HG03460 (cell line): ENCODE measurements at regions not wholly inside any gene's neighbourhood (a gene's known extent, or its start where the extent isn't known, plus 50 kb on each side); places are given as distances from the start of the nearest gene placed in this dataset.
"Not testable (repeated sequence)": the region's sequence is repeated elsewhere in the genome, so short reads cannot be mapped to it uniquely, and the experiment has no call there.

Experiments used
- ATAC-seq: cut with Tn5 transposase; IDR thresholded peaks from one replicate; pipeline ENCODE4 v1.9.1; 2021; ENCODE audit not compliant: unreplicated experiment

GRCh38 chrX:87924619-87925018 lies 407.0 kb downstream of the KLHL4 start:
- ATAC-seq, result no peak

- ATAC-seq, result no peak
Observed at GRCh38 chrX:87941841-87942240, 424.2 kb downstream of the KLHL4 start.

GRCh38 chrX:87961471-87961870 lies 443.9 kb downstream of the KLHL4 start:
- ATAC-seq, result no peak

GRCh38 chrX:87968118-87968517 lies 450.5 kb downstream of the KLHL4 start:
- ATAC-seq, result no peak

GRCh38 chrX:87972121-87972520 lies 454.5 kb downstream of the KLHL4 start:
- not testable (repeated sequence) for ATAC-seq

- ATAC-seq, result no peak
Observed at GRCh38 chrX:87975365-87975764, 457.8 kb downstream of the KLHL4 start.

GRCh38 chrX:88007873-88008272 lies 490.3 kb downstream of the KLHL4 start:
- ATAC-seq, result not testable (repeated sequence)

- no peak for ATAC-seq
Observed at GRCh38 chrX:88024022-88024421, 506.4 kb downstream of the KLHL4 start.

GRCh38 chrX:88072339-88073030 lies 554.9 kb downstream of the KLHL4 start:
- no peak for ATAC-seq

GRCh38 chrX:88101968-88102367 lies 584.4 kb downstream of the KLHL4 start:
- no peak for ATAC-seq

GRCh38 chrX:88135735-88136134 lies 611.3 kb upstream of the CPXCR1 start:
- no peak for ATAC-seq

- no peak for ATAC-seq
Observed at GRCh38 chrX:88136328-88136727, 610.7 kb upstream of the CPXCR1 start.

- no peak for ATAC-seq
Observed at GRCh38 chrX:88146577-88146976, 600.4 kb upstream of the CPXCR1 start.

- no peak for ATAC-seq
Observed at GRCh38 chrX:88170553-88170952, 576.5 kb upstream of the CPXCR1 start.

- not testable (repeated sequence) for ATAC-seq
Observed at GRCh38 chrX:88173932-88174440, 573.0 kb upstream of the CPXCR1 start.

GRCh38 chrX:88202149-88202548 lies 544.9 kb upstream of the CPXCR1 start:
- no peak for ATAC-seq

GRCh38 chrX:88244066-88244465 lies 503.0 kb upstream of the CPXCR1 start:
- no peak for ATAC-seq

- ATAC-seq, result no peak
Observed at GRCh38 chrX:88284844-88285243, 462.2 kb upstream of the CPXCR1 start.

- ATAC-seq, result not testable (repeated sequence)
Observed at GRCh38 chrX:88313972-88314371, 433.1 kb upstream of the CPXCR1 start.

- ATAC-seq, result no peak
Observed at GRCh38 chrX:88325634-88326033, 421.4 kb upstream of the CPXCR1 start.

GRCh38 chrX:88355252-88355651 lies 391.8 kb upstream of the CPXCR1 start:
- ATAC-seq, result no peak

GRCh38 chrX:88366314-88366713 lies 380.7 kb upstream of the CPXCR1 start:
- ATAC-seq, result no peak

- no peak for ATAC-seq
Observed at GRCh38 chrX:88378406-88378805, 368.6 kb upstream of the CPXCR1 start.
